ENCODE measurements at regions not wholly inside any gene's neighbourhood (a gene's known extent, or its start where the extent isn't known, plus 50 kb on each side); places are given as distances from the start of the nearest gene placed in this dataset.

- no peak overlapping the region for H3K27ac ChIP-seq (ENCODE audit: low read length)
- no peaks in the 10 kb centered on the region for H3K36me3 ChIP-seq (replicated peaks; ENCODE audit: insufficient read depth, low read length)
- H3K27me3 ChIP-seq (replicated peaks; ENCODE audit: insufficient read depth, low read length) = no peaks in the 10 kb centered on the region
- H3K9ac ChIP-seq (ENCODE audit: low read length) = no peak overlapping the region
- H2AFZ ChIP-seq (ENCODE audit: low read length) = no peak overlapping the region
- no peaks in the 10 kb centered on the region for H3F3A ChIP-seq (ENCODE audit: insufficient read depth, low read length)
- no peak for DNase-seq
- no peak overlapping the region for H3K4me3 ChIP-seq (ENCODE audit: low read length)
- no peaks in the 10 kb centered on the region for H3K9me2 ChIP-seq (replicated peaks; ENCODE audit: insufficient read depth, low read length)
- TF ChIP-seq EZH2phosphoT487 (IDR thresholded peaks at IDR 0.05; ENCODE audit: low read length) (no peak), EZH2 (optimal IDR thresholded peaks at IDR 0.05; ENCODE audit: low read depth, low read length) (no peak)
- TF ChIP-seq, protein P1, sequence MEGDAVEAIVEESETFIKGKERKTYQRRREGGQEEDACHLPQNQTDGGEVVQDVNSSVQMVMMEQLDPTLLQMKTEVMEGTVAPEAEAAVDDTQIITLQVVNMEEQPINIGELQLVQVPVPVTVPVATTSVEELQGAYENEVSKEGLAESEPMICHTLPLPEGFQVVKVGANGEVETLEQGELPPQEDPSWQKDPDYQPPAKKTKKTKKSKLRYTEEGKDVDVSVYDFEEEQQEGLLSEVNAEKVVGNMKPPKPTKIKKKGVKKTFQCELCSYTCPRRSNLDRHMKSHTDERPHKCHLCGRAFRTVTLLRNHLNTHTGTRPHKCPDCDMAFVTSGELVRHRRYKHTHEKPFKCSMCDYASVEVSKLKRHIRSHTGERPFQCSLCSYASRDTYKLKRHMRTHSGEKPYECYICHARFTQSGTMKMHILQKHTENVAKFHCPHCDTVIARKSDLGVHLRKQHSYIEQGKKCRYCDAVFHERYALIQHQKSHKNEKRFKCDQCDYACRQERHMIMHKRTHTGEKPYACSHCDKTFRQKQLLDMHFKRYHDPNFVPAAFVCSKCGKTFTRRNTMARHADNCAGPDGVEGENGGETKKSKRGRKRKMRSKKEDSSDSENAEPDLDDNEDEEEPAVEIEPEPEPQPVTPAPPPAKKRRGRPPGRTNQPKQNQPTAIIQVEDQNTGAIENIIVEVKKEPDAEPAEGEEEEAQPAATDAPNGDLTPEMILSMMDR (IDR thresholded peaks at IDR 0.05; ENCODE audit: low read length) = no peak
- no peaks in the 10 kb centered on the region for H3K9me3 ChIP-seq (replicated peaks; ENCODE audit: insufficient read depth, low read length)
- H3K79me2 ChIP-seq (ENCODE audit: low read length) = no peaks in the 10 kb centered on the region
- no peak overlapping the region for H3K4me2 ChIP-seq (ENCODE audit: low read depth, low read length)
- H3K4me1 ChIP-seq (ENCODE audit: low read length) = no peaks in the 10 kb centered on the region
- no peaks in the 10 kb centered on the region for H4K20me1 ChIP-seq (ENCODE audit: insufficient read depth, low read length)
Measured at GRCh38 chr6:145051661-145052060, 683.7 kb downstream of the EPM2A start.

DNA sequence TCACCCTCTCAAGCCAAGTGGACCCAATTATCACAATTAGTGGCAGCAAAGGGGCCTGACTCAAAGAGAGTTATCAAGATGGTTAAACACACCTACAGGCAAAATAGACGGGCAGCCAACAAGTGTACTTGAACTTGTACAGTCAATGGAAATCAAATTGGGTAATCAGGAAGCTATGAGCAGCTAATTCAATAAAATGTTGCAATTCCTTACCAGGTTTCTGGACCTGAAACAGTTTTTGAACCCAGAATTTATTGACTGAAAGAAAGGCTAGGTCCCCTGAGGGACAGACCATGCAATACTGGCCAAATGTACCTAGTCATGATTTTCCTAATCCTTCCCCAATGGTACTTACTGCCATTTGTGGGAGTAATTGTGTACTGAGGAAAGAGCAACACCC lies 679.8 kb downstream of the EPM2A start:
- DNase-seq = no peak
- TF ChIP-seq EZH2 (optimal IDR thresholded peaks at IDR 0.05; ENCODE audit: low read depth, low read length) (no peak), EZH2phosphoT487 (IDR thresholded peaks at IDR 0.05; ENCODE audit: low read length) (no peak)
- TF ChIP-seq, protein P1 (IDR thresholded peaks at IDR 0.05; ENCODE audit: low read length) = no peak
- Histone ChIP-seq H3K4me1 (ENCODE audit: low read length) (no peaks in the 10 kb centered on the region), H3K36me3 (replicated peaks; ENCODE audit: insufficient read depth, low read length) (no peaks in the 10 kb centered on the region), H3K27me3 (replicated peaks; ENCODE audit: insufficient read depth, low read length) (no peaks in the 10 kb centered on the region), H3K27ac (ENCODE audit: low read length) (no peak overlapping the region), H3F3A (ENCODE audit: insufficient read depth, low read length) (no peaks in the 10 kb centered on the region), H3K9me2 (replicated peaks; ENCODE audit: insufficient read depth, low read length) (no peaks in the 10 kb centered on the region), H4K20me1 (ENCODE audit: insufficient read depth, low read length) (no peaks in the 10 kb centered on the region), H2AFZ (ENCODE audit: low read length) (no peak overlapping the region), H3K4me2 (ENCODE audit: low read depth, low read length) (no peak overlapping the region), H3K9me3 (replicated peaks; ENCODE audit: insufficient read depth, low read length) (no peaks in the 10 kb centered on the region), H3K4me3 (ENCODE audit: low read length) (no peak overlapping the region), H3K79me2 (ENCODE audit: low read length) (no peaks in the 10 kb centered on the region), H3K9ac (ENCODE audit: low read length) (no peak overlapping the region)

DNA sequence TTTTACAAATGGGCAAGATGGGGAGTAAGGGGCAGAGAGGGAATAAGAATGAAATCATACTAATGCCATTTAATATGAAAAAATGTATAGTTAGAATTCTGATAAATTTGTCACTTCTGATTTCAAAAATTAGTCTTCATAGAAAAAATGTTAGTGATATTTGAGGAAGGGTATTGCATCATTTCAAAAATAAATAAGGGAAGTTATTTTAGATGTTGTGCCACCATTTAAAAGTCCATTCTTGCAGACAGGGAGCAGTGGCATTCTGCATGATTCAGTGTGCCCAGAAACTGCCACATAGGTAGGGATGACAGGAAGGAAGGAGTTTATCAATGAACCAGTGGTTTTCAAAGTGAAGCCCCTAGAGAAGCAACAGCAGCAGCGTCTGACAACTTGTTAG lies 674.6 kb downstream of the EPM2A start:
- Histone ChIP-seq H3K79me2 (ENCODE audit: low read length) (no peaks in the 10 kb centered on the region), H3K9me3 (replicated peaks; ENCODE audit: insufficient read depth, low read length) (no peaks in the 10 kb centered on the region), H3K27me3 (replicated peaks; ENCODE audit: insufficient read depth, low read length) (no peaks in the 10 kb centered on the region), H3K4me2 (ENCODE audit: low read depth, low read length) (no peak overlapping the region), H3K27ac (ENCODE audit: low read length) (no peak overlapping the region), H3K4me3 (ENCODE audit: low read length) (no peak overlapping the region), H3K36me3 (replicated peaks; ENCODE audit: insufficient read depth, low read length) (no peaks in the 10 kb centered on the region), H3F3A (ENCODE audit: insufficient read depth, low read length) (no peaks in the 10 kb centered on the region), H3K4me1 (ENCODE audit: low read length) (no peaks in the 10 kb centered on the region), H3K9ac (ENCODE audit: low read length) (no peak overlapping the region), H2AFZ (ENCODE audit: low read length) (no peak overlapping the region), H3K9me2 (replicated peaks; ENCODE audit: insufficient read depth, low read length) (no peaks in the 10 kb centered on the region), H4K20me1 (ENCODE audit: insufficient read depth, low read length) (no peaks in the 10 kb centered on the region)
- no peak for DNase-seq
- TF ChIP-seq, protein P1 (IDR thresholded peaks at IDR 0.05; ENCODE audit: low read length) = no peak
- TF ChIP-seq EZH2phosphoT487 (IDR thresholded peaks at IDR 0.05; ENCODE audit: low read length) (no peak), EZH2 (optimal IDR thresholded peaks at IDR 0.05; ENCODE audit: low read depth, low read length) (no peak)
